WI38 (cell line): ENCODE measurements at regions not wholly inside any gene's neighbourhood (a gene's known extent, or its start where the extent isn't known, plus 50 kb on each side); places are given as distances from the start of the nearest gene placed in this dataset.

ENCODE experiments used
- H3K4me3 ChIP-seq: 2 replicates; pipeline ENCODE4 v1.5.1; 2011; ENCODE audit warnings: low read depth, mild to moderate bottlenecking, control low read depth, low read length
- TF ChIP-seq, protein P1 (sequence below): IDR thresholded peaks from 2 replicates; pipeline ENCODE4 v1.5.1; 2012; ENCODE audit warnings: low read depth, mild to moderate bottlenecking, control low read depth, low read length

DNA sequence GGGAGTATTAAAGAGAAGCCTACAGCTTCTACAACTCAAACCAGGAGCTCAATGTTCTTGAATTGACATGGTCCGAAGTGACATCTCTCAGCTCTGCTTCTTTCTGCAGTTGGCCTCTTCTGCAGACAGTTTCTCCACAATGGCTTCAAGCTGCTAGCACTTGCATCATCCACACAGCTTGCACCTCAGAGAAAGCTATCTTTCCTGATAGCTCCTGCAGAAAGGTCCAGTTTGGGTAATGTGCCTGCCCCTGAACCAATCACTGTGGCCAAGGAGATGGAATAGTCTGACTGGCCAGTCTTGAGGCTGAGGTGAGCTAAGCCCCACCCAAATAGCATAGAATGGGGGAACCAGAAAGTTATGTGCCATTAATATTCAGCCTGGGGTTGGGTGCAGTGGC is 95.8 kb upstream of the ABCA1 start:
- no peak overlapping the region for H3K4me3 ChIP-seq
- TF ChIP-seq, protein P1, sequence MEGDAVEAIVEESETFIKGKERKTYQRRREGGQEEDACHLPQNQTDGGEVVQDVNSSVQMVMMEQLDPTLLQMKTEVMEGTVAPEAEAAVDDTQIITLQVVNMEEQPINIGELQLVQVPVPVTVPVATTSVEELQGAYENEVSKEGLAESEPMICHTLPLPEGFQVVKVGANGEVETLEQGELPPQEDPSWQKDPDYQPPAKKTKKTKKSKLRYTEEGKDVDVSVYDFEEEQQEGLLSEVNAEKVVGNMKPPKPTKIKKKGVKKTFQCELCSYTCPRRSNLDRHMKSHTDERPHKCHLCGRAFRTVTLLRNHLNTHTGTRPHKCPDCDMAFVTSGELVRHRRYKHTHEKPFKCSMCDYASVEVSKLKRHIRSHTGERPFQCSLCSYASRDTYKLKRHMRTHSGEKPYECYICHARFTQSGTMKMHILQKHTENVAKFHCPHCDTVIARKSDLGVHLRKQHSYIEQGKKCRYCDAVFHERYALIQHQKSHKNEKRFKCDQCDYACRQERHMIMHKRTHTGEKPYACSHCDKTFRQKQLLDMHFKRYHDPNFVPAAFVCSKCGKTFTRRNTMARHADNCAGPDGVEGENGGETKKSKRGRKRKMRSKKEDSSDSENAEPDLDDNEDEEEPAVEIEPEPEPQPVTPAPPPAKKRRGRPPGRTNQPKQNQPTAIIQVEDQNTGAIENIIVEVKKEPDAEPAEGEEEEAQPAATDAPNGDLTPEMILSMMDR: no peak

DNA sequence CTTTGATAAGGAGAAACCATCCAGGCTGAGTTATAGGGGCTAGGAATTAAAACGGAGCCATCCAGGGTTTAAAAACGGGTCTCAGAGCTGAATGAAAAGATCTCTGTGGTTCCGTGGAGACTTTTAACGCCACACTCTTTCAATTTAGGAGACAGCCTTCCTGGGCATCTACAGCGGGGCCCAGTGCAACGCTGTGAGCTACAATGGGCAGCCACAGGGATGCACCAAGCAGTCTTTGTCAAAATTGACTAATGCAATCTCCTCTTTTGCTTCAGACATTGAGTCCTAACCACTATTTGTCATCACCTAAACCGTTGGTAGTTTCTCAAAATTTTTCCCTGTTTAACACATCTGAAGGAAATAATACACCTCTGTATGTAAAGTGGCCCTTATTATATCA is 96.6 kb upstream of the ABCA1 start:
- H3K4me3 ChIP-seq: no peak overlapping the region
- TF ChIP-seq, protein P1: no peak

DNA sequence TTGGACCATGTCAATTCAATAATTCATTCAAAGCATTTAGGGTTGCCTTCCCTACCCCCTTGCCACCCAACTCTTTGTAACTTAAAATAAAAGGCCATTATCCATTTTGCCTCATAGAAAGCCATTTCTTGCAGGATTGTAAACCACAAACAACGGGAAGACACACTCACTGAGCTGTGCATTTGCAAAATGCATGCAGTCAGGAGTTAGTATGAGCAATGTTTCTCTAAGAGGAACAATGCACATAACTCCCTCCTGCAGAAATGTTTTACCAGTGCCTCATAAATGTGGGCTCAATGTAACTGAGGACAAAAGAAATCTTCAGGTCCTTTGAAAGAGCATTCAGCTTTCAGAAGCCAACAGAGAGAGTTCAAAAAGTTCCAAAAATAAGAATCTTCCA is 98.5 kb upstream of the ABCA1 start:
- no peak overlapping the region for H3K4me3 ChIP-seq
- TF ChIP-seq, protein P1: no peak

DNA sequence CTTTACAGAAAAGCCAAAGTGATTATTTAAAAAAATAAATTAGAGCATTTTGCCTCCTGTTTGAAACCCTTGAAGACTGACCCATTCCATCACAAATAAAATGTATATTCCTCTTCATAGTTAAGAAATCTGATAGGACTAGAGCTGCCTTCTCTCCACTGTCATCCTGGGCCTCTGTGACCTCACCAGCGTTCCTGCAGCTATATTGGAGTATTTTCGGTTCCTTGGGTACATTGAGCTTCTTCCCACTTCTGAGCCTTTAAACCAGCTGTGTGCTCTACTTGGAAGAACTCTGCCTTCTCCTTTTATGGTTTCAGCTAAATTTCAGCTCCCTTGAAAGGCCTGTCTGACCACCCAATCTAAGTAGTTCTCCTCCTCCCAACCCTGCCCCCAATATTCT is 99.1 kb upstream of the ABCA1 start:
- H3K4me3 ChIP-seq: no peak overlapping the region
- TF ChIP-seq, protein P1: no peak

DNA sequence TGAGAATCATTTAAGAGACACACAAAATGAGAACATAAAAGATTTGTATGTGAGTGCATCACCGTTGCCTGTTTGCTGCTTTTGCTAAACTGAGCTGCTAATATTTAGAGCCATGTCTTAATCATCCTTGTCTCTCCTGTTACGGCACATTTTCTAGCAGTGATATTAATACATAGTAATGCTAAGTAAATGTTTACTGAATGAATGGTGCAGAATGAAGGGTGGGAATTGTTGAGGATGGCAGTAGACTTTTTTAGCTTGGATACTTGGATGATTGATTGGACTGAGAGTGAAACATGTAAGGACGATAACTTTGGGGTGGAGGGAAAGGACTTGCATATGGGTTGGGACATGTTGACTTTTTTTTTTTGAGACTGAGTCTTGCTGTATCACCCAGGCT is 102.3 kb upstream of the ABCA1 start:
- TF ChIP-seq, protein P1: no peak
- H3K4me3 ChIP-seq: no peak overlapping the region

DNA sequence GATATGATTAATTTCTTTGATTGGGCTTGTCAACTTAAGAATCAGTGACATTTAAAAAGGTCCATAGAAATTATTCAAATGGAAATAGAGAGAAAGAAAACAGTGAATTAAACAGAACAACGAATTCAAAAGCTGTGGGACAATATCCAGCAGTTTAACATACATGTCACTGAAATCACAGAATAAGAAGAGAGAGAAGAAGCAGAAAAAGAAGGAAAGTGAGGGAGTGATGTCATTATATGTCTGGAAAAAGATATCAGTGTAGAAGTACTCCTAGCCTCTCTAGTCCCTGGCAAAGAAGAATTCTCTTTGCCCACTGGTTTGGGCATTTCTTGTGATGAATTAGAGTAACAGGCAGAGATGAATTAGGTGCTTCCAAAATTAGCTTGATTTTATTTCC is 109.2 kb upstream of the ABCA1 start:
- H3K4me3 ChIP-seq: no peak overlapping the region
- TF ChIP-seq, protein P1: no peak

DNA sequence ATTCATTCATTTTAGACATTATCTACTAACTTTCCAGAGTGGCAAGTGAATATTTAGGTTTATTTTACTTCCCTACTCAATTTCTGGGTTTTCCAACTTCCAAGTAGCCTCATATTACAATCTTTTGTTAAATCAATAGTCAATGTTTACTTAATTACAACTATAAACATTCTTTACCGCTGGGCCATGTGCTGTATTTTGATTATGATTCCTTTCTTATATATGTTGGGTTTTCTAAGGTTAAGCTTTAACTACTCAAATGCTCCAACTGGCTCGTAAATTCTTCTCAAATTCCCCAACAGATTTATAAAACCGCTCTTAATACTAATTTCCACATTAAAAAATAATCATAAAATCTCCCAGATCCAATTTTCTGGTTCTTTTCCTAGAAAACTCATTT is 110.1 kb upstream of the ABCA1 start:
- H3K4me3 ChIP-seq: no peak overlapping the region
- TF ChIP-seq, protein P1: no peak
